ENCODE measurements at regions not wholly inside any gene's neighbourhood (a gene's known extent, or its start where the extent isn't known, plus 50 kb on each side); places are given as distances from the start of the nearest gene placed in this dataset.

DNA sequence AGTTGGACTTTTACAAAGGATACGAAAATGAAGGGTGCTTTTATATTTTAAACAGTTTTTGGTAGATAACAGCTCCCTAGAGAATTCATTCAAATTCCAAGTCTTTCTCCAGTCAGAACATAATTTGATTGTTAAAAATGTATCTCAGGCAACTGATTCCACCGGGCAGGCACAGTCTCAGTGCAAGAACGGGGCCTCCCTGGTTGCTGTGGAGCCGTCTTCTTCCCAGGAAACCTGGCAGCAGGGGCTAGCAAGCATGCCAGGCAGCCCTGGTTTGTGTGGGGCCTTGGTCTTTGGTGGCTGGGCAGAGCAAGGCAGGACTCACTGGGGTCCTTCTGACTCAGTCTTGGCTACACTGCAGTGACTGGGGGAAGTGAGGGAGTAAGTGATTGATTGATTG, 143.5 kb downstream of the NXNL2 start:
- no peaks in the 10 kb centered on the region for H4K20me1 ChIP-seq (ENCODE audit: insufficient read depth, low read length)
- no TSS peak for BruUV-seq (replicated peaks)
- H3K4me1 ChIP-seq (ENCODE audit: insufficient read depth, low read length, poor library complexity, severe bottlenecking) = no peaks in the 10 kb centered on the region
- H3K9me2 ChIP-seq (ENCODE audit: insufficient read depth, low read length) = no peaks in the 10 kb centered on the region
- TF ChIP-seq, protein P1, sequence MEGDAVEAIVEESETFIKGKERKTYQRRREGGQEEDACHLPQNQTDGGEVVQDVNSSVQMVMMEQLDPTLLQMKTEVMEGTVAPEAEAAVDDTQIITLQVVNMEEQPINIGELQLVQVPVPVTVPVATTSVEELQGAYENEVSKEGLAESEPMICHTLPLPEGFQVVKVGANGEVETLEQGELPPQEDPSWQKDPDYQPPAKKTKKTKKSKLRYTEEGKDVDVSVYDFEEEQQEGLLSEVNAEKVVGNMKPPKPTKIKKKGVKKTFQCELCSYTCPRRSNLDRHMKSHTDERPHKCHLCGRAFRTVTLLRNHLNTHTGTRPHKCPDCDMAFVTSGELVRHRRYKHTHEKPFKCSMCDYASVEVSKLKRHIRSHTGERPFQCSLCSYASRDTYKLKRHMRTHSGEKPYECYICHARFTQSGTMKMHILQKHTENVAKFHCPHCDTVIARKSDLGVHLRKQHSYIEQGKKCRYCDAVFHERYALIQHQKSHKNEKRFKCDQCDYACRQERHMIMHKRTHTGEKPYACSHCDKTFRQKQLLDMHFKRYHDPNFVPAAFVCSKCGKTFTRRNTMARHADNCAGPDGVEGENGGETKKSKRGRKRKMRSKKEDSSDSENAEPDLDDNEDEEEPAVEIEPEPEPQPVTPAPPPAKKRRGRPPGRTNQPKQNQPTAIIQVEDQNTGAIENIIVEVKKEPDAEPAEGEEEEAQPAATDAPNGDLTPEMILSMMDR (conservative IDR thresholded peaks at IDR 0.05; ENCODE audit: low read length) = no peak
- no peak for TF ChIP-seq EZH2phosphoT487 (IDR thresholded peaks at IDR 0.05; ENCODE audit: borderline replicate concordance, low read depth, low read length)
- no peaks in the 10 kb centered on the region for H3K9me3 ChIP-seq (ENCODE audit: low read length)
- H3K79me2 ChIP-seq (ENCODE audit: insufficient read depth, low read depth, low read length) = no peaks in the 10 kb centered on the region
- H3K36me3 ChIP-seq (ENCODE audit: insufficient read depth, low read length) = no peaks in the 10 kb centered on the region
- H3K4me3 ChIP-seq (ENCODE audit: low read depth, low read length, poor library complexity, severe bottlenecking) = no peak overlapping the region
- H3K4me2 ChIP-seq (ENCODE audit: low read length) = no peak overlapping the region
- ChIA-PET POLR2A (no interaction called here), CTCF (ENCODE audit: unreplicated experiment) (no interaction called here)
- no peak overlapping the region for H2AFZ ChIP-seq (ENCODE audit: low read length)
- H3K27ac ChIP-seq (ENCODE audit: low read depth, low read length, poor library complexity, severe bottlenecking) = no peak overlapping the region
- intact Hi-C loops (cut with micrococcal nuclease; ENCODE audit: unreplicated experiment) = no loop called here
- DNase-seq (ENCODE audit: low spot score) = no peak

- intact Hi-C loops (cut with micrococcal nuclease; ENCODE audit: unreplicated experiment) = no loop called here
- no peak overlapping the region for H2AFZ ChIP-seq (ENCODE audit: low read length)
- no peak for DNase-seq (ENCODE audit: low spot score)
- no peaks in the 10 kb centered on the region for H3K36me3 ChIP-seq (ENCODE audit: insufficient read depth, low read length)
- H3K4me3 ChIP-seq (ENCODE audit: low read depth, low read length, poor library complexity, severe bottlenecking) = no peak overlapping the region
- H3K79me2 ChIP-seq (ENCODE audit: insufficient read depth, low read depth, low read length) = no peaks in the 10 kb centered on the region
- POLR2A ChIA-PET = no interaction called here
- no TSS peak for BruUV-seq (replicated peaks)
- TF ChIP-seq EZH2phosphoT487 (IDR thresholded peaks at IDR 0.05; ENCODE audit: borderline replicate concordance, low read depth, low read length) = no peak
- TF ChIP-seq, protein P1 (conservative IDR thresholded peaks at IDR 0.05; ENCODE audit: low read length) = no peak
- no peaks in the 10 kb centered on the region for H3K4me1 ChIP-seq (ENCODE audit: insufficient read depth, low read length, poor library complexity, severe bottlenecking)
- no peaks in the 10 kb centered on the region for H3K9me2 ChIP-seq (ENCODE audit: insufficient read depth, low read length)
- CTCF ChIA-PET (ENCODE audit: unreplicated experiment) = no interaction called here
- H3K9me3 ChIP-seq (ENCODE audit: low read length) = no peaks in the 10 kb centered on the region
- H3K27ac ChIP-seq (ENCODE audit: low read depth, low read length, poor library complexity, severe bottlenecking) = no peak overlapping the region
- no peaks in the 10 kb centered on the region for H4K20me1 ChIP-seq (ENCODE audit: insufficient read depth, low read length)
- H3K4me2 ChIP-seq (ENCODE audit: low read length) = no peak overlapping the region
Observed at GRCh38 chr9:88680041-88680440, 145.1 kb downstream of the NXNL2 start.

- no peaks in the 10 kb centered on the region for H3K79me2 ChIP-seq (ENCODE audit: insufficient read depth, low read depth, low read length)
- POLR2A ChIA-PET = no interaction called here
- intact Hi-C loops (cut with micrococcal nuclease; ENCODE audit: unreplicated experiment) = no loop called here
- H2AFZ ChIP-seq (ENCODE audit: low read length) = no peak overlapping the region
- no TSS peak for BruUV-seq (replicated peaks)
- TF ChIP-seq, protein P1 (conservative IDR thresholded peaks at IDR 0.05; ENCODE audit: low read length) = no peak
- no peak for TF ChIP-seq EZH2phosphoT487 (IDR thresholded peaks at IDR 0.05; ENCODE audit: borderline replicate concordance, low read depth, low read length)
- CTCF ChIA-PET (ENCODE audit: unreplicated experiment) = no interaction called here
- H3K4me1 ChIP-seq (ENCODE audit: insufficient read depth, low read length, poor library complexity, severe bottlenecking) = no peaks in the 10 kb centered on the region
- no peak overlapping the region for H3K4me3 ChIP-seq (ENCODE audit: low read depth, low read length, poor library complexity, severe bottlenecking)
- no peak overlapping the region for H3K4me2 ChIP-seq (ENCODE audit: low read length)
- no peaks in the 10 kb centered on the region for H3K9me2 ChIP-seq (ENCODE audit: insufficient read depth, low read length)
- no peaks in the 10 kb centered on the region for H4K20me1 ChIP-seq (ENCODE audit: insufficient read depth, low read length)
- no peak overlapping the region for H3K27ac ChIP-seq (ENCODE audit: low read depth, low read length, poor library complexity, severe bottlenecking)
- no peak for DNase-seq (ENCODE audit: low spot score)
- H3K9me3 ChIP-seq (ENCODE audit: low read length) = no peaks in the 10 kb centered on the region
- H3K36me3 ChIP-seq (ENCODE audit: insufficient read depth, low read length) = no peaks in the 10 kb centered on the region
Observed at GRCh38 chr9:88680505-88681160, 145.7 kb downstream of the NXNL2 start.

Data from OCI-LY7 (cell line).